IMR-90 (cell line): ENCODE measurements at regions not wholly inside any gene's neighbourhood (a gene's known extent, or its start where the extent isn't known, plus 50 kb on each side); places are given as distances from the start of the nearest gene placed in this dataset.

Experiments
- ATAC-seq: fragments of 200-7000 bp; cut with Tn5 transposase; 2 replicates; pipeline ENCODE4 v1.9.1; 2020; ENCODE audit warnings: low read depth, mild to moderate bottlenecking, moderate library complexity
- BruUV-seq: library from RNA; stranded (reverse); fragments of 400-500 nt; replicated peaks from 2 replicates; lab custom pipeline; 2021; lab: Mats Ljungman, UMichigan
- CTCF ChIA-PET: fragments of 300-600 bp; formaldehyde crosslinking; extraction: SDS; loops from one replicate; lab custom pipeline; 2021; ENCODE audit warnings: antibody characterized with exemption; lab: Yijun Ruan, JAX
- POLR2A ChIA-PET: fragments of 300-600 bp; sonication (Branson Sonifier 250); formaldehyde crosslinking; loops from one replicate; lab custom pipeline; 2022; ENCODE audit warnings: antibody characterized with exemption; ENCODE audit not compliant: unreplicated experiment; lab: Charles Lee
- DNase-seq: peaks from one replicate; pipeline ENCODE4 v3.0.0; 2013
- H2AFZ ChIP-seq: replicated peaks from 2 replicates; pipeline ENCODE3; 2013; ENCODE audit warnings: low read length, mild to moderate bottlenecking; ENCODE audit not compliant: poor library complexity
- H2AK5ac ChIP-seq: 2 replicates; pipeline ENCODE4 v1.6.1; 2013; ENCODE audit warnings: low read depth, low read length, inconsistent platforms
- H2AK9ac ChIP-seq: replicated peaks from 2 replicates; pipeline ENCODE3; 2013; ENCODE audit warnings: mild to moderate bottlenecking, low read depth, low read length, moderate library complexity; ENCODE audit not compliant: poor library complexity
- H2BK120ac ChIP-seq: 2 replicates; pipeline ENCODE4 v1.6.1; 2013; ENCODE audit warnings: low read depth, low read length, inconsistent platforms
- H2BK15ac ChIP-seq: 3 replicates; pipeline ENCODE4 v1.6.1; 2013; ENCODE audit warnings: low read depth, low read length, inconsistent platforms
- H2BK20ac ChIP-seq: 2 replicates; pipeline ENCODE4 v1.6.1; 2013; ENCODE audit warnings: low read depth, mild to moderate bottlenecking, inconsistent platforms, low read length, moderate library complexity
- H2BK5ac ChIP-seq: 2 replicates; pipeline ENCODE4 v1.6.1; 2013; ENCODE audit warnings: mild to moderate bottlenecking, low read depth, low read length, inconsistent platforms; ENCODE audit not compliant: poor library complexity, severe bottlenecking
- H3K14ac ChIP-seq: replicated peaks from 2 replicates; pipeline ENCODE4 v1.6.1; 2013; ENCODE audit warnings: low read depth, low read length, inconsistent platforms
- H3K18ac ChIP-seq: 2 replicates; pipeline ENCODE4 v1.6.1; 2013; ENCODE audit warnings: low read depth, low read length, control low read depth
- H3K23ac ChIP-seq: 2 replicates; pipeline ENCODE4 v1.6.1; 2013; ENCODE audit warnings: low read depth, low read length, inconsistent platforms
- H3K27ac ChIP-seq: 2 replicates; pipeline ENCODE4 v1.5.1; 2013; ENCODE audit warnings: mild to moderate bottlenecking, control low read depth, low read length; ENCODE audit not compliant: insufficient read depth
- H3K27me3 ChIP-seq: 2 replicates; pipeline ENCODE4 v1.6.1; 2013; ENCODE audit warnings: low read length; ENCODE audit not compliant: control insufficient read depth, insufficient read depth
- H3K36me3 ChIP-seq: 2 replicates; pipeline ENCODE4 v1.6.1; 2013; ENCODE audit warnings: low read length, mixed read lengths; ENCODE audit not compliant: control insufficient read depth, insufficient read depth
- H3K4ac ChIP-seq: 2 replicates; pipeline ENCODE4 v1.6.1; 2013; ENCODE audit warnings: low read depth, low read length, inconsistent platforms
- H3K4me1 ChIP-seq: 2 replicates; pipeline ENCODE4 v1.6.1; 2013; ENCODE audit warnings: low read length, mixed read lengths; ENCODE audit not compliant: control insufficient read depth, insufficient read depth
- H3K4me2 ChIP-seq: 2 replicates; pipeline ENCODE4 v1.6.1; 2013; ENCODE audit warnings: low read depth, mild to moderate bottlenecking, control low read depth, low read length, moderate library complexity
- H3K4me3 ChIP-seq: 2 replicates; pipeline ENCODE4 v1.5.1; 2013; ENCODE audit warnings: low read depth, mild to moderate bottlenecking, control low read depth, low read length, moderate library complexity; ENCODE audit not compliant: insufficient read depth
- H3K56ac ChIP-seq: 2 replicates; pipeline ENCODE4 v1.6.1; 2013; ENCODE audit warnings: low read length, inconsistent platforms; ENCODE audit not compliant: insufficient read depth; ENCODE audit errors: extremely low read depth
- H3K79me1 ChIP-seq, 2 experiments: 2 replicates each; pipeline ENCODE4 v1.6.1; 2013; ENCODE audit warnings: low read length in 2 of 2, inconsistent platforms in 1 of 2, low read depth in 1 of 2
- H3K9ac ChIP-seq: 2 replicates; pipeline ENCODE4 v1.6.1; 2013; ENCODE audit warnings: low read depth, low read length, control low read depth
- H3K9me1 ChIP-seq: 2 replicates; pipeline ENCODE4 v1.6.1; 2013; ENCODE audit warnings: low read length, inconsistent platforms; ENCODE audit not compliant: insufficient read depth
- H3K9me3 ChIP-seq: 2 replicates; pipeline ENCODE4 v1.6.1; 2013; ENCODE audit warnings: low read length; ENCODE audit not compliant: control insufficient read depth, insufficient read depth
- H4K20me1 ChIP-seq: 2 replicates; pipeline ENCODE4 v1.6.1; 2013; ENCODE audit warnings: low read length, inconsistent platforms; ENCODE audit not compliant: insufficient read depth
- H4K5ac ChIP-seq: 2 replicates; pipeline ENCODE4 v1.6.1; 2013; ENCODE audit warnings: mild to moderate bottlenecking, low read depth, low read length, control low read depth
- H4K8ac ChIP-seq, 2 experiments: 2 replicates each; pipeline ENCODE4 v1.6.1; 2013; ENCODE audit warnings: low read depth in 2 of 2, low read length in 2 of 2, control low read depth in 1 of 2, inconsistent platforms in 1 of 2
- H4K91ac ChIP-seq: 2 replicates; pipeline ENCODE4 v1.6.1; 2013; ENCODE audit warnings: low read depth, low read length, inconsistent platforms; ENCODE audit not compliant: insufficient read depth
- CHD1 ChIP-seq: IDR thresholded peaks from 2 replicates; pipeline ENCODE4 v1.6.1; 2012; ENCODE audit warnings: low read depth, low read length, improper control_type of control experiment
- NFE2L2 ChIP-seq: fragments of 150-350 bp; IDR thresholded peaks from 2 replicates; pipeline ENCODE4 v1.6.1; 2016; ENCODE audit warnings: low read depth, mild to moderate bottlenecking, low read length
- WGBS, 2 experiments: methylation state at CpG; one replicate each; pipeline versions ENCODE4 v1.1.5 to v1.1.7; 2013; ENCODE audit warnings: missing lambda C conversion rate in 2 of 2; ENCODE audit not compliant: insufficient read length in 1 of 2; ENCODE audit errors: extremely low coverage in 2 of 2; 5-methylcytosine and 5-hydroxymethylcytosine counted together
- dilution Hi-C: fragments of 300-500 bp; cut with HindIII; formaldehyde crosslinking; loops from one replicate; pipeline ENCODE4 v1.14.3; 2018; ENCODE audit warnings: low sequenced_read_pairs; ENCODE audit not compliant: unreplicated experiment
- in situ Hi-C: fragments of 300-500 bp; cut with MboI; formaldehyde crosslinking; loops from 3 replicates; pipeline ENCODE4 v1.14.3; 2019; ENCODE audit warnings: low sequenced_read_pairs, inconsistent platforms, mixed read lengths
- intact Hi-C: fragments of 100-400 bp; cut with micrococcal nuclease; formaldehyde crosslinking; loops from 2 replicates; pipeline ENCODE4 v1.10.0; 2022

GRCh38 chr16:80166082-80166481, 374.7 kb upstream of the DYNLRB2 start:
- no peak overlapping the region for H3K56ac ChIP-seq
- H3K4me2 ChIP-seq: no peak overlapping the region
- DNase-seq (no peak), ATAC-seq (no peak)
- H2BK5ac ChIP-seq: no peak overlapping the region
- no peak overlapping the region for H2BK120ac ChIP-seq
- ChIA-PET POLR2A (no interaction called here), CTCF (no interaction called here)
- peak overlapping the region; percentile 26; the same call in 1 of the 2 replicates for H3K4ac ChIP-seq
- no peak overlapping the region; the same call in 2 of the 3 replicates for H2BK15ac ChIP-seq
- dilution Hi-C loops: no loop called here
- no peak overlapping the region for H2AK9ac ChIP-seq
- no TSS peak for BruUV-seq
- in situ Hi-C loops: no loop called here
- no peak overlapping the region; the same call in 1 of the 2 replicates for H2BK20ac ChIP-seq
- H3K79me1 ChIP-seq: no peaks in the 10 kb centered on the region
- no peak overlapping the region for H3K9ac ChIP-seq
- H4K20me1 ChIP-seq: no peaks in the 10 kb centered on the region
- H3K18ac ChIP-seq: no peak overlapping the region
- peaks cover 6% of the 10 kb centered on the region for H3K4me1 ChIP-seq
- no peak overlapping the region for H3K14ac ChIP-seq
- no peaks in the 10 kb centered on the region; the same call in 1 of the 2 replicates for H3K9me1 ChIP-seq
- no peak overlapping the region for H2AK5ac ChIP-seq
- TF ChIP-seq CHD1: no peak
- TF ChIP-seq NFE2L2: peak; percentile 64
- no peak overlapping the region for H4K91ac ChIP-seq
- 100% methylated on average over 1 of the region's 3 CpGs; no CpG with 5 or more reads in 1 of the 2 experiments for WGBS, 2 experiments
- no peak overlapping the region for H3K27ac ChIP-seq
- no peak overlapping the region for H4K8ac ChIP-seq
- no peak overlapping the region for H3K4me3 ChIP-seq
- H4K5ac ChIP-seq: no peak overlapping the region
- H3K23ac ChIP-seq: no peak overlapping the region
- H3K9me3 ChIP-seq: 0 out of 2 replicates have a peak, but pooled peaks cover 2% of the 10 kb centered on the region
- no peaks in the 10 kb centered on the region for H3K27me3 ChIP-seq
- intact Hi-C loops: no loop called here
- H2AFZ ChIP-seq: no peak overlapping the region
- H3K36me3 ChIP-seq: no peaks in the 10 kb centered on the region
